ENCODE measurements at regions not wholly inside any gene's neighbourhood (a gene's known extent, or its start where the extent isn't known, plus 50 kb on each side); places are given as distances from the start of the nearest gene placed in this dataset.
"Not testable (repeated sequence)": the region's sequence is repeated elsewhere in the genome, so short reads cannot be mapped to it uniquely, and the experiment has no call there.

DNA sequence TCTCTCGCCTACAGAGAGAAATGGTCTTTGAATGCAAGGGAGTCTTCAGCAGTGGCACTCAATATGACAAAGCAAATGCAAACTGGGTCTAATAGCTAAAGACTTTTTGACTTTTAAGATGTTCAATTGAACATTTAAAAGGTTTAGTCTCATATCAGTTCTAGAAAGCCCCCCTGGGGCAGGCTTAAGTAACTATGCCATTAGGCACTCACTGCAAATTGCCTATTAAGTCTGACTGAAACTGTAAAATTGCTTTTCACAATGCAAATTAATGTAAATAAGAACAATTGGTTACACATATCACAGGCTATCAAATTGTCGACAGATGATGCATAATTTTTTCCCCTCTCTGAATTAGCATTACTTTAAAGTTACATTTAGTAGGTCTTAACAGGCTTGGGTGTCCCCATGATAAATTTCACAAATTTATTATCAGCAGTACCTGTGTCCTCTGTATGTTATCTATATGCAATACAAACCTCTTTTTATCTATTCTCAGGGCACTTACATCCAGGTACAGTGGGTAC, 329.1 kb downstream of the LRRIQ3 start:
- DNase-seq (ENCODE audit: low read depth in 4 of 6, low spot score in 6 of 6): peak in 1 of 6 donors; percentile 78
- Histone ChIP-seq H3K36me3 (ENCODE audit: control insufficient read depth, insufficient read depth, low read length) (no peaks in the 10 kb centered on the region), H3K4me3 (ENCODE audit: low read depth, low read length) (no peak overlapping the region), H3K27me3 (ENCODE audit: control insufficient read depth, insufficient read depth, low read length) (no peaks in the 10 kb centered on the region), H3K9me3 (ENCODE audit: control insufficient read depth, insufficient read depth, low read length) (no peaks in the 10 kb centered on the region), H3K27ac (ENCODE audit: low read depth, low read length) (no peak overlapping the region), H3K4me1 (ENCODE audit: control insufficient read depth, insufficient read depth, low read length) (no peaks in the 10 kb centered on the region)
- no CpG with 5 or more reads among the region's 2 CpGs for WGBS (ENCODE audit: insufficient coverage)

DNA sequence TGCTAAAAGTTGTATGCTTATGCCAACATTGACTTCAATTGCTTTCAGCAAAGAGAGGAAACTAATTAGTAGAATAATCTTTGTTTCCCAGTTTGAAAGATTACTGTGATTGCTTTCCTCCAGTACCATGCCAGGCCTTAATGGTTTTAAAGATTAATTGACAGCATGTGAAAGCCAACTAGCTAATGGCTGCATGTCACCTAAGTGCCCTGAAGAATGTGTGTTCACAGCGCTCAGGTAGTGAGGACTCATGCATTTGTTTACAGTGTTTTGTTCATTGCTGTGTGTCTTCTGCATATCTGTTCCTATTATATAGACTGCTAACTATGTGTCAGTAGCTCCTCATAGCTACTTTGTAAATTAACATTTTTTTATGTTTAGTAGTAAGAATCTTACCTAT, 335.6 kb downstream of the LRRIQ3 start:
- H3K36me3 ChIP-seq (ENCODE audit: control insufficient read depth, insufficient read depth, low read length): no peaks in the 10 kb centered on the region
- H3K9me3 ChIP-seq (ENCODE audit: control insufficient read depth, insufficient read depth, low read length): no peaks in the 10 kb centered on the region
- no peak overlapping the region for H3K27ac ChIP-seq (ENCODE audit: low read depth, low read length)
- H3K27me3 ChIP-seq (ENCODE audit: control insufficient read depth, insufficient read depth, low read length): no peaks in the 10 kb centered on the region
- no CpG with 5 or more reads among the region's 1 CpG for WGBS (ENCODE audit: insufficient coverage)
- no peaks in the 10 kb centered on the region for H3K4me1 ChIP-seq (ENCODE audit: control insufficient read depth, insufficient read depth, low read length)
- DNase-seq (ENCODE audit: low read depth in 4 of 6, low spot score in 6 of 6): peak in 1 of 6 donors; percentile 54
- no peak overlapping the region for H3K4me3 ChIP-seq (ENCODE audit: low read depth, low read length)

DNA sequence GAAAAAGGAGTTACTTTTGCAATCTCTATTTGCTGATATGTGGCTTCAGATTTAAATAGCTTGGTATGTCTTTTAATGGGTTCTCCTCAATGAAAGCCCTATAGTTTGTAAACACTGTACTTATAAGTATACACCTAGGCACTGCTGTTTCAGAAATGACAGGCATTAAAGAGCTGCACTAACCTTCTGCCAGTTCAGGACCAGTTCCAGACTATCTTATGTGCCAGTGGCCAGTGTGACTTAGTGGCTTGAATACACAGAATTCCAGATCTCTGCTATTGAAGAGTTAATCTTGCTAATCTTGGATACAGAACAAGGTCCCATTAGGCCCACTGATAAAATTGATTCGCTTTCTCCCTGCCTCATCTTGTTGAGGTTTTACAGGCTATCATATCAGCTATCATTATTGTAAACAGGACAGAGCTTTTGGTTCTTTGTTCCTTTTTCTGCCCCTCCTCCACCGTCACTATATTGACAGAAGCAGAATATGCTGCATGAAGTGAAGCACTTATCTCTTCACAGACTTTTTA, 337.5 kb downstream of the LRRIQ3 start:
- peak in 1 of 6 donors; percentile 27 for DNase-seq (ENCODE audit: low read depth in 4 of 6, low spot score in 6 of 6)
- H3K4me3 ChIP-seq (ENCODE audit: low read depth, low read length): no peak overlapping the region
- no peak overlapping the region for H3K27ac ChIP-seq (ENCODE audit: low read depth, low read length)
- no peaks in the 10 kb centered on the region for H3K9me3 ChIP-seq (ENCODE audit: control insufficient read depth, insufficient read depth, low read length)
- no peaks in the 10 kb centered on the region for H3K36me3 ChIP-seq (ENCODE audit: control insufficient read depth, insufficient read depth, low read length)
- no peaks in the 10 kb centered on the region for H3K4me1 ChIP-seq (ENCODE audit: control insufficient read depth, insufficient read depth, low read length)
- H3K27me3 ChIP-seq (ENCODE audit: control insufficient read depth, insufficient read depth, low read length): no peaks in the 10 kb centered on the region
- 100% methylated on average over 1 of the region's 2 CpGs for WGBS (ENCODE audit: insufficient coverage)

DNA sequence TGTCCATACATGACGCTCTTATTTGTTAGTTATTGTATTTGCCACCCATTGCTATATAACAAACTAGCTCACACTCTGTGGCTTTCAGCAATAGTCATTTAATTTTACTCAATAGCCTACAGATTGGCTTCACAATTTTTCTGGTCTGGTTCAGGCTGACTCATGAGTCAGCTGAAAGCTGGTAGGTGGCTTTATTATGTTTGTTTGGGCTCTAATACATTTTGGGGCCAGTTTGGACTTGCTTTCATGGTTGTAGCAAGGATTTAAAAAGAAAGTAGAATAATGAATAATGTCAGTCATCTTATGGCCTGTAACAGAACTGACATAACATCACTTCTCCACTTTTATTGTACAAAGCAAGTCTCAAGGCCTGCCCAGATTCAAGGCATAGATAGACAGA, 338.7 kb downstream of the LRRIQ3 start:
- Histone ChIP-seq H3K27ac (ENCODE audit: low read depth, low read length) (no peak overlapping the region), H3K4me1 (ENCODE audit: control insufficient read depth, insufficient read depth, low read length) (no peaks in the 10 kb centered on the region), H3K9me3 (ENCODE audit: control insufficient read depth, insufficient read depth, low read length) (no peaks in the 10 kb centered on the region), H3K4me3 (ENCODE audit: low read depth, low read length) (no peak overlapping the region), H3K27me3 (ENCODE audit: control insufficient read depth, insufficient read depth, low read length) (no peaks in the 10 kb centered on the region), H3K36me3 (ENCODE audit: control insufficient read depth, insufficient read depth, low read length) (no peaks in the 10 kb centered on the region)
- no CpG with 5 or more reads among the region's 1 CpG for WGBS (ENCODE audit: insufficient coverage)
- no peak for DNase-seq (ENCODE audit: low read depth in 4 of 6, low spot score in 6 of 6)

DNA sequence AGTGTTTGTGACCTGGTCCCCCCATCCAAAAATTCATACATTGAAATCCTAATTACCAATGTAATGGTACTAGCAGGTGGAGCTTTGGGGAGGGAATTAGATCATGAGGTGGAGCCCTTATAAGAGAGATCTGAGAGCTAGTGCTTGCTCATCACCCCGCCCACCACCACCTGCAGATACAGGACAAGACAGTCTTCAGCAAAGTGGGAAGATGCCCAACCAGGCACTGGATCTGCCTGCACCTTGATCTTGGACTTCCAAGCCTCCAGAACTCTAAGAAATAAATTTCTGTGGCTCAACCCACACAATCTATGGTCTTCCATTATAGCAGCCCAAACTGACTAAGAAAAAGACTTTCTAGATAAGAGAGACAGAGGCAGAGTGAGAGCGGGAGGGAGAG, 343.4 kb downstream of the LRRIQ3 start:
- 100% methylated on average over 2 of the region's 2 CpGs for WGBS (ENCODE audit: insufficient coverage)

DNA sequence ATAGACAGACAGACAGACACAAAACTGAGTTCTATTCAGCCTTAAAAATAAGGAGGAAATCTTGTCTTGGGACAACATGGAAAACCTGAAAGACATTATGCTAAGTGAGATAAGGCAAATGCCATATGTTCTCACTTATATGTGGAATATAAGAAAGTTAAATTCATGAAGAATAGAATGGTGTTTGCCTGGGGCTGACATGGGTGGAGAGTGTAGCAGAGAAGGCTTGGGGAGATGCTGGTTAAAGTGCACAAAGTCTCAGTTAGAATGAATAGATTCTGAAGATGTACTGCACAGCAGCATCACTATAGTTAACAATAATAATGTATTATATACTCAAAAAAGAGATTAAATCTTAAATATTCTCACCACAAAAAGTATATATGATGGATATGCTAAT, 355.5 kb downstream of the LRRIQ3 start:
- no peak overlapping the region for H3K27ac ChIP-seq (ENCODE audit: low read depth, low read length)
- no peaks in the 10 kb centered on the region for H3K4me1 ChIP-seq (ENCODE audit: control insufficient read depth, insufficient read depth, low read length)
- no peaks in the 10 kb centered on the region for H3K9me3 ChIP-seq (ENCODE audit: control insufficient read depth, insufficient read depth, low read length)
- H3K27me3 ChIP-seq (ENCODE audit: control insufficient read depth, insufficient read depth, low read length): no peaks in the 10 kb centered on the region
- H3K4me3 ChIP-seq (ENCODE audit: low read depth, low read length): no peak overlapping the region
- DNase-seq (ENCODE audit: low read depth in 4 of 6, low spot score in 6 of 6): no peak
- H3K36me3 ChIP-seq (ENCODE audit: control insufficient read depth, insufficient read depth, low read length): no peaks in the 10 kb centered on the region

More for the DNA sequence above, 343.4 kb downstream of the LRRIQ3 start:
- H3K27me3 ChIP-seq (ENCODE audit: control insufficient read depth, insufficient read depth, low read length): no peaks in the 10 kb centered on the region
- no peaks in the 10 kb centered on the region for H3K36me3 ChIP-seq (ENCODE audit: control insufficient read depth, insufficient read depth, low read length)
- H3K4me3 ChIP-seq (ENCODE audit: low read depth, low read length): no peak overlapping the region
- no peak for DNase-seq (ENCODE audit: low read depth in 4 of 6, low spot score in 6 of 6)
- H3K4me1 ChIP-seq (ENCODE audit: control insufficient read depth, insufficient read depth, low read length): no peaks in the 10 kb centered on the region
- H3K27ac ChIP-seq (ENCODE audit: low read depth, low read length): no peak overlapping the region
- H3K9me3 ChIP-seq (ENCODE audit: control insufficient read depth, insufficient read depth, low read length): no peaks in the 10 kb centered on the region

DNA sequence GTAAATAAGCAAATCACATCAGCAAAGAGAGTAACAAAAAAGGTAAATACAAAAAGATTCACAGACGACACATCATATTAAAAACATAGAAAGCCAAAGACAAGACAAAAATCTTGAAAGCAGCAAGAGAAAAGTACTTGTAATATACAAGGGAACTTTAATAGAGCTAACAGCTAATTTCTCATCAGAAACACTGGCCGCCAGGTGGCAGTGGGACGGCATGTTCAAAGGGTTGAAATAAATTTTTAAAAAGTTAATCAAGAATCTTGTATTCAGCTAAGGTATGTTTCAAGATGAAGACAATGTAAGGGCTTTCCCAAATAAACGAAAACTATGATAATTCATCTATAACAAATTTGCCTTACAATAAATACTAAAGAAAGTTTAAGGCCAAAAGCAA, 358.1 kb downstream of the LRRIQ3 start:
- no CpG with 5 or more reads among the region's 4 CpGs for WGBS (ENCODE audit: insufficient coverage)
- H3K36me3 ChIP-seq (ENCODE audit: control insufficient read depth, insufficient read depth, low read length): no peaks in the 10 kb centered on the region
- no peaks in the 10 kb centered on the region for H3K27me3 ChIP-seq (ENCODE audit: control insufficient read depth, insufficient read depth, low read length)
- H3K9me3 ChIP-seq (ENCODE audit: control insufficient read depth, insufficient read depth, low read length): no peaks in the 10 kb centered on the region
- H3K4me1 ChIP-seq (ENCODE audit: control insufficient read depth, insufficient read depth, low read length): no peaks in the 10 kb centered on the region
- no peak for DNase-seq (ENCODE audit: low read depth in 4 of 6, low spot score in 6 of 6)
- H3K4me3 ChIP-seq (ENCODE audit: low read depth, low read length): no peak overlapping the region
- H3K27ac ChIP-seq (ENCODE audit: low read depth, low read length): no peak overlapping the region

DNA sequence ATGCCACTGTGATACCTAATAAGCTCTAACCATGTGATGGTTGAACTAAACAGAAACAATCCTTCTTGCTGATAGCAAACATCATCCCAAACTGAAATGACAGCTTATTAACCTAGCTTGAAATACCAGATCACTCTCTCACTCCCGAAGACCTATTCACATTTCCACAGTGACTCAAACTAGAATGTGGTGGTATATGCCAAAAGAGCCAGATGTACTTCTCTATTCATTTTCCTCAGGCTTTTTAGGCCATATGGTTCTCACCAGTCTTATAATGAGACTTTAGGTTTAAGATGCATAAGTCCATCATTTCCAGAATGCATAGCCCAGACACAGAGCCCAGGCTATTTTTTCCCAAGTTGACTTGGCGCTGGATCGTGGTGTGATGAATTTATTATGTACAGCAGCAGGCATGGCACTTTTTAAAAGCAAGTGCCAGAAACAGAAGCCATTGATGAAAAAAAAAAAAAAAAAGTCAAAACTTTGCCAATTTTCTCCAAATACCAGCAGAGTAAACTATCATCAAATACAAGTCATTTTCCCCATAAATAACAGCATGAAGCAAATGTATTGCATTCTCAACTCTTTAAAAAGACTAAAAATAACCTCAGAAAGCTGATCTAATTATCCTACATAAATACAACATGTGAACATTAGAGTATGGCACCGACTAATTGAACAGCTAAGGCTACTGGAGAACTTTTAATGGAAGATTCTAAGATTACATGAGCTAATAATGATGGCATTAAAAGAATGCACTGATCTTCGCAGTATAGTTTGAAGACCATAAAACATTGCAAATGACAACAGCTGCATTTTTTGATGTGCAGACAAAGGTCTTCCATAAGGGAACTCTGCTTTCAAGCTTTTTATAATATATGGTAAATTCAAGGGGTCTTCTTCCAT, 365.4 kb downstream of the LRRIQ3 start:
- Histone ChIP-seq H3K4me3 (ENCODE audit: low read depth, low read length) (no peak overlapping the region), H3K27ac (ENCODE audit: low read depth, low read length) (no peak overlapping the region), H3K4me1 (ENCODE audit: control insufficient read depth, insufficient read depth, low read length) (no peaks in the 10 kb centered on the region), H3K9me3 (ENCODE audit: control insufficient read depth, insufficient read depth, low read length) (no peaks in the 10 kb centered on the region), H3K27me3 (ENCODE audit: control insufficient read depth, insufficient read depth, low read length) (no peaks in the 10 kb centered on the region), H3K36me3 (ENCODE audit: control insufficient read depth, insufficient read depth, low read length) (no peaks in the 10 kb centered on the region)
- no CpG with 5 or more reads among the region's 5 CpGs for WGBS (ENCODE audit: insufficient coverage)
- DNase-seq (ENCODE audit: low read depth in 4 of 6, low spot score in 6 of 6): peak in 2 of 6 donors; percentile 22 to 96

DNA sequence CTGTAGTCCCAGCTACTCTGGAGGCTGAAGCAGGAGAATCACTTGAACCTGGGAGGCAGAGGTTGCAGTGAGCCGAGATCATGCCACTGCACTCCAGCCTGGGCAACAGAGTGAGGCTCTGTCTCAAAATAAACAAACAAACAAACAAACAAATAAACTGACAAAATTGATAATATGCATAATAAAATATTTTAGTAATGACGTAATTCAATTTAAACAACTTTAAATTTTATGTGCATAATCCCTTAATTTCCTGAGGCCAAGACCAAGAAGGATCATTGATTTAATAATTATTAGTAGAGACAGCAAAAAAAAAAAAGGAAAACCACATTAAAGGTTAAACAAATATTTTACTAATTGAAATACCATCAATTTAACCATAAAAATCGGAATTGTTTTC, 370.7 kb downstream of the LRRIQ3 start:
- H3K27ac ChIP-seq (ENCODE audit: low read depth, low read length); H3K4me3 ChIP-seq (ENCODE audit: low read depth, low read length); H3K9me3 ChIP-seq (ENCODE audit: control insufficient read depth, insufficient read depth, low read length); DNase-seq (ENCODE audit: low read depth in 4 of 6, low spot score in 6 of 6); H3K36me3 ChIP-seq (ENCODE audit: control insufficient read depth, insufficient read depth, low read length); H3K27me3 ChIP-seq (ENCODE audit: control insufficient read depth, insufficient read depth, low read length); H3K4me1 ChIP-seq (ENCODE audit: control insufficient read depth, insufficient read depth, low read length): not testable (repeated sequence)
- WGBS (ENCODE audit: insufficient coverage): no CpG with 5 or more reads among the region's 3 CpGs

DNA sequence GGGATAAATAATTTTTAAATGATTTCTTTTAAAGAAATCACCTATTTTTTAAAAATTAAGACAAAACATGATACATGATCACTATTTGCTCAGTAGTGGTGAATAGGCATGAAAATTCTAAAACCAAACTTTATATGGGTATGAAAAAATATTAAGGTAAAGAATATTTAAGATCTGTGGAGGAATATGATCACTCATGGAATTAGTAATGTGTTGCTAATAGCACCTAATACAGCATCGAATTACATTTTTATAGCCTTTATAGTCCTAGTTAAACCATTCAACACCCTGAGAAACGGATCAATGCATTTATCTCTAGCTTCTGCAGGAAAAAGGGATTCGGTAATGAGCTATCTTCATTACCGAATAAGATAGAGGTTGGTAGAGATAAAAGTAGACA, 373.9 kb downstream of the LRRIQ3 start:
- H3K4me3 ChIP-seq (ENCODE audit: low read depth, low read length): no peak overlapping the region
- DNase-seq (ENCODE audit: low read depth in 4 of 6, low spot score in 6 of 6): no peak
- no peaks in the 10 kb centered on the region for H3K9me3 ChIP-seq (ENCODE audit: control insufficient read depth, insufficient read depth, low read length)
- no peaks in the 10 kb centered on the region for H3K27me3 ChIP-seq (ENCODE audit: control insufficient read depth, insufficient read depth, low read length)
- WGBS (ENCODE audit: insufficient coverage): no CpG with 5 or more reads among the region's 4 CpGs
- no peak overlapping the region for H3K27ac ChIP-seq (ENCODE audit: low read depth, low read length)
- no peaks in the 10 kb centered on the region for H3K36me3 ChIP-seq (ENCODE audit: control insufficient read depth, insufficient read depth, low read length)
- H3K4me1 ChIP-seq (ENCODE audit: control insufficient read depth, insufficient read depth, low read length): no peaks in the 10 kb centered on the region
